CD8-positive, alpha-beta memory T cell (primary cell): ENCODE measurements at regions not wholly inside any gene's neighbourhood (a gene's known extent, or its start where the extent isn't known, plus 50 kb on each side); places are given as distances from the start of the nearest gene placed in this dataset.
"Not testable (repeated sequence)": the region's sequence is repeated elsewhere in the genome, so short reads cannot be mapped to it uniquely, and the experiment has no call there.

Experiments
- CTCF ChIA-PET: fragments of 350-600 bp; sonication (Branson Sonifier 250); formaldehyde crosslinking; loops from one replicate; lab custom pipeline; 2021; ENCODE audit warnings: antibody characterized with exemption; lab: Charles Lee
- POLR2A ChIA-PET: fragments of 350-600 bp; sonication (Branson Sonifier 250); formaldehyde crosslinking; loops from one replicate; lab custom pipeline; 2021; ENCODE audit warnings: antibody characterized with exemption; lab: Charles Lee
- DNase-seq, 5 donors: peaks; one replicate each; pipeline versions ENCODE4 v3.0.0 to v3.0.0-alpha.2; 2020 to 2022; ENCODE audit warnings: mixed read lengths in 1 of 5
- H3K27ac ChIP-seq: one replicate; pipeline ENCODE4 v1.7.0; 2013; ENCODE audit warnings: low read depth, mild to moderate bottlenecking, low read length, moderate library complexity
- H3K27me3 ChIP-seq: 2 replicates; pipeline ENCODE4 v1.7.0; 2013; ENCODE audit warnings: low read length, mild to moderate bottlenecking; ENCODE audit not compliant: insufficient read depth, poor library complexity, severe bottlenecking
- H3K36me3 ChIP-seq: 2 replicates; pipeline ENCODE4 v1.7.0; 2013; ENCODE audit warnings: mild to moderate bottlenecking, low read length, moderate library complexity; ENCODE audit not compliant: insufficient read depth
- H3K4me1 ChIP-seq: 2 replicates; pipeline ENCODE4 v1.7.0; 2013; ENCODE audit warnings: mild to moderate bottlenecking, low read length, moderate library complexity; ENCODE audit not compliant: insufficient read depth
- H3K4me3 ChIP-seq: 2 replicates; pipeline ENCODE4 v1.7.0; 2013; ENCODE audit warnings: mild to moderate bottlenecking, low read length
- H3K9me3 ChIP-seq: 2 replicates; pipeline ENCODE4 v1.7.0; 2013; ENCODE audit warnings: mild to moderate bottlenecking, low read length
- H3K27ac Mint-ChIP-seq, 8 donors: one replicate each; pipeline ENCODE4 v1.8.0; 2020 to 2021; ENCODE audit warnings: mixed read lengths in 8 of 8, mild to moderate bottlenecking in 6 of 8, inconsistent platforms in 3 of 8, moderate library complexity in 3 of 8
- H3K27me3 Mint-ChIP-seq, 2 donors: one replicate each; pipeline ENCODE4 v1.8.0; 2020 to 2021; ENCODE audit warnings: mixed read lengths in 2 of 2, mild to moderate bottlenecking in 1 of 2, moderate library complexity in 1 of 2
- H3K36me3 Mint-ChIP-seq, 3 donors: one replicate each; pipeline ENCODE4 v1.8.0; 2020 to 2021; ENCODE audit warnings: mixed read lengths in 3 of 3, inconsistent platforms in 1 of 3, mild to moderate bottlenecking in 1 of 3
- H3K4me1 Mint-ChIP-seq, 3 donors: one replicate each; pipeline ENCODE4 v1.8.0; 2020 to 2021; ENCODE audit warnings: mixed read lengths in 3 of 3, inconsistent platforms in 1 of 3, mild to moderate bottlenecking in 1 of 3
- H3K4me3 Mint-ChIP-seq, 7 donors: one replicate each; pipeline ENCODE4 v1.8.0; 2020 to 2021; ENCODE audit warnings: mixed read lengths in 7 of 7, mild to moderate bottlenecking in 6 of 7, moderate library complexity in 4 of 7, inconsistent platforms in 2 of 7
- H3K9me3 Mint-ChIP-seq, 5 donors: one replicate each; pipeline ENCODE4 v1.8.0; 2020 to 2022; ENCODE audit warnings: mixed read lengths in 5 of 5, mild to moderate bottlenecking in 3 of 5, moderate library complexity in 2 of 5, inconsistent platforms in 1 of 5

- Histone ChIP-seq H3K27me3 (no peaks in the 10 kb centered on the region), H3K9me3 (no peaks in the 10 kb centered on the region), H3K4me1 (no peaks in the 10 kb centered on the region), H3K36me3 (no peaks in the 10 kb centered on the region), H3K4me3 (no peak overlapping the region), H3K27ac (no peak overlapping the region)
- DNase-seq: no peak
- no peak overlapping the region for H3K27ac Mint-ChIP-seq
- H3K4me1 Mint-ChIP-seq: no peaks in the 10 kb centered on the region
- POLR2A ChIA-PET: no interaction called here
- H3K4me3 Mint-ChIP-seq: no peak overlapping the region
- CTCF ChIA-PET: no interaction called here
- peaks cover 0 to 6% of the 10 kb centered on the region in 2 donors for H3K27me3 Mint-ChIP-seq
- H3K9me3 Mint-ChIP-seq: peaks cover 0 to 3% (median 0%) of the 10 kb centered on the region in 5 donors
- no peaks in the 10 kb centered on the region for H3K36me3 Mint-ChIP-seq
Observed at GRCh38 chr15:29990035-29990434, 92.7 kb upstream of the GOLGA8J start.

- no peaks in the 10 kb centered on the region for H3K9me3 ChIP-seq
- H3K27ac ChIP-seq: no peak overlapping the region
- ChIA-PET CTCF (no interaction called here), POLR2A (no interaction called here)
- DNase-seq: no peak
- Mint-ChIP-seq H3K4me1 (no peaks in the 10 kb centered on the region), H3K36me3 (no peaks in the 10 kb centered on the region), H3K27ac (no peak overlapping the region), H3K9me3 (peaks cover 0 to 3% (median 0%) of the 10 kb centered on the region in 5 donors), H3K4me3 (no peak overlapping the region), H3K27me3 (peaks cover 0 to 6% of the 10 kb centered on the region in 2 donors)
- no peaks in the 10 kb centered on the region for H3K27me3 ChIP-seq
- H3K4me1 ChIP-seq: no peaks in the 10 kb centered on the region
- H3K4me3 ChIP-seq: no peak overlapping the region
- no peaks in the 10 kb centered on the region for H3K36me3 ChIP-seq
Observed at GRCh38 chr15:29988701-29989100, 94.1 kb upstream of the GOLGA8J start.

- H3K4me3 ChIP-seq: no peak overlapping the region
- H3K36me3 ChIP-seq: no peaks in the 10 kb centered on the region
- ChIA-PET POLR2A (no interaction called here), CTCF (no interaction called here)
- H3K4me1 ChIP-seq: no peaks in the 10 kb centered on the region
- no peak for DNase-seq
- H3K9me3 Mint-ChIP-seq: peaks cover 0 to 3% (median 0%) of the 10 kb centered on the region in 5 donors
- H3K36me3 Mint-ChIP-seq: no peaks in the 10 kb centered on the region
- H3K27me3 ChIP-seq: no peaks in the 10 kb centered on the region
- H3K9me3 ChIP-seq: no peaks in the 10 kb centered on the region
- no peak overlapping the region for H3K27ac Mint-ChIP-seq
- no peak overlapping the region for H3K27ac ChIP-seq
- H3K27me3 Mint-ChIP-seq: peaks cover 0 to 6% of the 10 kb centered on the region in 2 donors
- no peak overlapping the region for H3K4me3 Mint-ChIP-seq
- H3K4me1 Mint-ChIP-seq: no peaks in the 10 kb centered on the region
Observed at GRCh38 chr15:29986946-29987345, 95.8 kb upstream of the GOLGA8J start.

GRCh38 chr15:29978411-29979382 lies 104.1 kb upstream of the GOLGA8J start:
- Histone ChIP-seq H3K4me3 (no peak overlapping the region), H3K27me3 (no peaks in the 10 kb centered on the region), H3K9me3 (no peaks in the 10 kb centered on the region), H3K4me1 (no peaks in the 10 kb centered on the region), H3K36me3 (no peaks in the 10 kb centered on the region), H3K27ac (no peak overlapping the region)
- no peak overlapping the region for H3K4me3 Mint-ChIP-seq
- DNase-seq: no peak
- H3K27ac Mint-ChIP-seq: peak overlapping the region in 1 of 8 donors; percentile 42
- no peaks in the 10 kb centered on the region for H3K36me3 Mint-ChIP-seq
- CTCF ChIA-PET: no interaction called here
- peaks cover 0 to 3% (median under 1%) of the 10 kb centered on the region in 5 donors for H3K9me3 Mint-ChIP-seq
- H3K27me3 Mint-ChIP-seq: peaks cover 4 to 8% of the 10 kb centered on the region in 2 donors
- no peaks in the 10 kb centered on the region for H3K4me1 Mint-ChIP-seq
- POLR2A ChIA-PET: no interaction called here

GRCh38 chr15:29974056-29974455 lies 108.7 kb upstream of the GOLGA8J start:
- peaks cover 28 to 39% of the 10 kb centered on the region in 2 donors for H3K27me3 Mint-ChIP-seq

GRCh38 chr15:29972051-29972450 lies 110.7 kb upstream of the GOLGA8J start:
- H3K4me1 ChIP-seq: no peaks in the 10 kb centered on the region
- H3K9me3 ChIP-seq: no peaks in the 10 kb centered on the region
- no peak for DNase-seq
- POLR2A ChIA-PET: no interaction called here
- CTCF ChIA-PET: no interaction called here
- Mint-ChIP-seq H3K4me1 (no peaks in the 10 kb centered on the region), H3K9me3 (peaks cover 3 to 17% (median 9%) of the 10 kb centered on the region in 5 donors), H3K27me3 (peaks cover 30 to 47% of the 10 kb centered on the region in 2 donors), H3K27ac (no peak overlapping the region), H3K4me3 (no peak overlapping the region), H3K36me3 (peaks cover 0 to 4% (median 0%) of the 10 kb centered on the region in 3 donors)
- H3K27me3 ChIP-seq: peaks cover 6% of the 10 kb centered on the region
- H3K4me3 ChIP-seq: no peak overlapping the region
- no peak overlapping the region for H3K27ac ChIP-seq
- H3K36me3 ChIP-seq: no peaks in the 10 kb centered on the region

More at GRCh38 chr15:29974056-29974455, 108.7 kb upstream of the GOLGA8J start:
- H3K27ac ChIP-seq, H3K4me1 ChIP-seq, H3K4me3 ChIP-seq, CTCF ChIA-PET, H3K9me3 ChIP-seq, H3K4me3 Mint-ChIP-seq, DNase-seq, H3K36me3 Mint-ChIP-seq, POLR2A ChIA-PET, H3K36me3 ChIP-seq, H3K27ac Mint-ChIP-seq, H3K27me3 ChIP-seq, H3K4me1 Mint-ChIP-seq: not testable (repeated sequence)
- peaks cover 2 to 17% (median 9%) of the 10 kb centered on the region in 5 donors for H3K9me3 Mint-ChIP-seq

GRCh38 chr15:29970402-29970695 lies 112.4 kb upstream of the GOLGA8J start:
- ChIA-PET CTCF (no interaction called here), POLR2A (no interaction called here)
- Histone ChIP-seq H3K27me3 (peaks cover 6% of the 10 kb centered on the region), H3K36me3 (no peaks in the 10 kb centered on the region), H3K9me3 (no peaks in the 10 kb centered on the region), H3K27ac (no peak overlapping the region), H3K4me1 (no peaks in the 10 kb centered on the region), H3K4me3 (no peak overlapping the region)
- no peak overlapping the region for H3K4me3 Mint-ChIP-seq
- peaks cover 35 to 61% of the 10 kb centered on the region in 2 donors for H3K27me3 Mint-ChIP-seq
- H3K27ac Mint-ChIP-seq: no peak overlapping the region
- no peaks in the 10 kb centered on the region for H3K4me1 Mint-ChIP-seq
- H3K9me3 Mint-ChIP-seq: peaks cover 3 to 17% (median 10%) of the 10 kb centered on the region in 5 donors
- H3K36me3 Mint-ChIP-seq: peaks cover 0 to 4% (median 0%) of the 10 kb centered on the region in 3 donors
- DNase-seq: no peak

GRCh38 chr15:29969562-29970401 lies 113.0 kb upstream of the GOLGA8J start:
- DNase-seq: no peak
- ChIA-PET CTCF (no interaction called here), POLR2A (no interaction called here)
- Mint-ChIP-seq H3K27ac (no peak overlapping the region), H3K4me1 (no peaks in the 10 kb centered on the region), H3K9me3 (peaks cover 3 to 17% (median 10%) of the 10 kb centered on the region in 5 donors), H3K27me3 (peaks cover 35 to 61% of the 10 kb centered on the region in 2 donors), H3K4me3 (no peak overlapping the region), H3K36me3 (peaks cover 0 to 4% (median 0%) of the 10 kb centered on the region in 3 donors)
- Histone ChIP-seq H3K27me3 (peaks cover 6% of the 10 kb centered on the region), H3K9me3 (no peaks in the 10 kb centered on the region), H3K27ac (no peak overlapping the region), H3K4me1 (no peaks in the 10 kb centered on the region), H3K36me3 (no peaks in the 10 kb centered on the region), H3K4me3 (no peak overlapping the region)
